GM23338 (cell line): ENCODE measurements at regions not wholly inside any gene's neighbourhood (a gene's known extent, or its start where the extent isn't known, plus 50 kb on each side); places are given as distances from the start of the nearest gene placed in this dataset.

Source experiments
- ATAC-seq: fragments of 200-7000 bp; cut with Tn5 transposase; 3 replicates; pipeline ENCODE4 v1.9.1; 2020
- DNase-seq: peaks from one replicate; pipeline ENCODE4 v3.0.0-alpha.2; 2015; ENCODE audit warnings: low spot score
- H2AFZ ChIP-seq: fragments of 200-600 bp; sonication (generic); 2 replicates; pipeline ENCODE4 v1.8.0; 2016; ENCODE audit warnings: antibody characterized with exemption, mild to moderate bottlenecking, moderate library complexity
- H3F3A ChIP-seq: fragments of 200-600 bp; sonication (generic); replicated peaks from 2 replicates; pipeline ENCODE4 v1.8.0; 2017; ENCODE audit warnings: antibody characterized with exemption, mixed run types, low read depth
- H3K27ac ChIP-seq: fragments of 200-600 bp; sonication (generic); 2 replicates; pipeline ENCODE4 v1.6.1; 2016; ENCODE audit warnings: low read depth
- H3K27me3 ChIP-seq: fragments of 200-600 bp; sonication (generic); 2 replicates; pipeline ENCODE4 v1.8.0; 2016; ENCODE audit warnings: mild to moderate bottlenecking, mixed run types, moderate library complexity; ENCODE audit not compliant: insufficient read depth
- H3K36me3 ChIP-seq: fragments of 200-600 bp; sonication (generic); 2 replicates; pipeline ENCODE4 v1.8.0; 2016; ENCODE audit warnings: mild to moderate bottlenecking; ENCODE audit not compliant: insufficient read depth
- H3K4me1 ChIP-seq: fragments of 200-600 bp; sonication (generic); 2 replicates; pipeline ENCODE4 v1.8.0; 2016; ENCODE audit warnings: mild to moderate bottlenecking, moderate library complexity; ENCODE audit not compliant: insufficient read depth
- H3K4me2 ChIP-seq: fragments of 200-600 bp; sonication (generic); 2 replicates; pipeline ENCODE4 v1.7.1; 2017; ENCODE audit warnings: mixed run types
- H3K4me3 ChIP-seq: fragments of 200-600 bp; sonication (generic); 2 replicates; pipeline ENCODE4 v1.6.1; 2016; ENCODE audit warnings: mixed run types
- H3K79me2 ChIP-seq: fragments of 200-600 bp; sonication (generic); replicated peaks from 2 replicates; pipeline ENCODE4 v1.8.0; 2017; ENCODE audit warnings: mild to moderate bottlenecking; ENCODE audit not compliant: insufficient read depth
- H3K9me2 ChIP-seq: fragments of 200-600 bp; sonication (generic); 2 replicates; pipeline ENCODE4 v1.8.0; 2017; ENCODE audit not compliant: insufficient read depth
- H4K20me1 ChIP-seq: fragments of 200-600 bp; sonication (generic); replicated peaks from 2 replicates; pipeline ENCODE4 v1.8.0; 2017; ENCODE audit warnings: mild to moderate bottlenecking; ENCODE audit not compliant: insufficient read depth
- H3K27ac Mint-ChIP-seq: 2 replicates; pipeline ENCODE4 v1.8.0; 2020; ENCODE audit warnings: inconsistent platforms, mild to moderate bottlenecking, moderate library complexity, mixed read lengths
- H3K27me3 Mint-ChIP-seq: 3 replicates; pipeline ENCODE4 v1.8.0; 2022; ENCODE audit warnings: low read depth, mild to moderate bottlenecking, moderate library complexity, mixed read lengths, inconsistent platforms; ENCODE audit not compliant: insufficient read depth, poor library complexity
- H3K36me3 Mint-ChIP-seq: 3 replicates; pipeline ENCODE4 v1.8.0; 2021; ENCODE audit warnings: low read depth, mild to moderate bottlenecking, inconsistent platforms, moderate library complexity, mixed read lengths
- H3K4me1 Mint-ChIP-seq: 3 replicates; pipeline ENCODE4 v1.8.0; 2020; ENCODE audit warnings: mild to moderate bottlenecking, inconsistent platforms, mixed read lengths
- H3K4me3 Mint-ChIP-seq: 3 replicates; pipeline ENCODE4 v1.8.0; 2021; ENCODE audit warnings: moderate library complexity, mild to moderate bottlenecking, inconsistent platforms, mixed read lengths
- H3K9me3 Mint-ChIP-seq: 3 replicates; pipeline ENCODE4 v1.8.0; 2020; ENCODE audit warnings: moderate library complexity, mild to moderate bottlenecking, inconsistent platforms, mixed read lengths
- CREB1 ChIP-seq: fragments of 250-450 bp; sonication (Bioruptor Pico); IDR thresholded peaks from 2 replicates; pipeline ENCODE4 v1.5.0; 2020; ENCODE audit warnings: low read depth, mild to moderate bottlenecking, moderate library complexity
- EZH2phosphoT487 ChIP-seq: fragments of 200-600 bp; sonication (generic); IDR thresholded peaks from one replicate; pipeline ENCODE4 v1.8.1; 2018; ENCODE audit warnings: antibody characterized with exemption; ENCODE audit not compliant: unreplicated experiment
- JUNB ChIP-seq: IDR thresholded peaks from one replicate; pipeline ENCODE4 v1.6.1; 2016; ENCODE audit warnings: antibody characterized with exemption; ENCODE audit not compliant: unreplicated experiment
- NANOG ChIP-seq: IDR thresholded peaks from 2 replicates; pipeline ENCODE4 v1.6.1; 2016; ENCODE audit warnings: antibody characterized with exemption, borderline replicate concordance
- POLR2AphosphoS5 ChIP-seq: IDR thresholded peaks from 2 replicates; pipeline ENCODE4 v1.6.1; 2016; ENCODE audit warnings: antibody characterized with exemption, low read depth
- STAT1 ChIP-seq: IDR thresholded peaks from one replicate; pipeline ENCODE4 v1.6.1; 2016; ENCODE audit warnings: antibody characterized with exemption; ENCODE audit not compliant: unreplicated experiment
- ZNF114 ChIP-seq: fragments of 250-450 bp; sonication (Bioruptor Pico); IDR thresholded peaks from 2 replicates; pipeline ENCODE4 v1.5.0; 2020; ENCODE audit warnings: mild to moderate bottlenecking, moderate library complexity
- TF ChIP-seq, protein P1 (sequence below): IDR thresholded peaks from one replicate; pipeline ENCODE4 v1.6.1; 2018; ENCODE audit warnings: antibody characterized with exemption; ENCODE audit not compliant: unreplicated experiment
- TF ChIP-seq, protein P2 (sequence below): fragments of 250-450 bp; sonication (Bioruptor Pico); IDR thresholded peaks from 2 replicates; pipeline ENCODE4 v1.5.0; 2020; ENCODE audit warnings: mild to moderate bottlenecking, moderate library complexity

DNA sequence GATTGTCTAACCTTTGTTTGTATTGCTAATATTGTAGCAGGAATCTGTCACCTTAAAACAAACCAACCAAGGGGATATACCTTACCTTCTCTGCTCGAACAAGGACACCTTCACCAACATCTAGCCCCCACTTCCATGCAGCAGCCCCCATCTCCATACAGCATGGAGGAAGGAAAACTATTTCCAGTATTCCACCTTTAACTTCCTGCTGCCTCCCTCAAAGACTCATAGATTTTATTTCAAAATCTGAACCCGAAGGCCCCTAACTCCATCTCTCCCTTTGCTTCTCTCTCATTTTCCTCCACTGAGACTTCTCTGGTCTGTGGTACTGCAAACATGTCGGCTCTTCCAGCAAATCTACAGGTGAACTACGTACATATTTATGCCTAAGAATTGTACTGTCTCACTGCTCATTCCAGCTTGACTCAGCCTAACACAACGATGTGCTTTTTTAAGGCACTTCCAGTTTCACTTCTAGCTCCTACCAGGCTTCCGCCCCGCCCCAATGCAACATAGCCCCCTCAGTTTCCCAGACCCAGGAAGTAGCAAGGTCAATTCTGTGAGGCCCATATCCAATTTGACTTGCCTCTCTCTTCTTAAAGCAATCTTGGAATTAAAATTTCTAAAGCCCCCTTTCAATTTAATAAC, 70.7 kb upstream of the RNF38 start:
- Mint-ChIP-seq H3K36me3 (peaks cover 10% of the 10 kb centered on the region; the same call in 1 of the 3 replicates), H3K4me1 (peaks cover 11% of the 10 kb centered on the region), H3K27me3 (no peaks in the 10 kb centered on the region), H3K9me3 (no peaks in the 10 kb centered on the region), H3K27ac (peak overlapping the region; percentile 3; the same call in 1 of the 2 replicates), H3K4me3 (no peak overlapping the region)
- H3K4me2 ChIP-seq, result peak overlapping the region; percentile 49
- TF ChIP-seq JUNB (no peak), STAT1 (no peak), POLR2AphosphoS5 (no peak), ZNF114 (CRISPR knock-in tag) (no peak), NANOG (no peak)
- 0 out of 2 replicates have a peak, but pooled peaks cover 4% of the 10 kb centered on the region for H3F3A ChIP-seq
- H3K36me3 ChIP-seq, result no peaks in the 10 kb centered on the region
- H4K20me1 ChIP-seq, result peaks cover 52% of the 10 kb centered on the region
- H2AFZ ChIP-seq, result no peak overlapping the region
- no peak for ATAC-seq
- H3K27me3 ChIP-seq, result no peaks in the 10 kb centered on the region
- no peak overlapping the region for H3K4me3 ChIP-seq
- peaks cover 87% of the 10 kb centered on the region for H3K79me2 ChIP-seq
- no peaks in the 10 kb centered on the region for H3K9me2 ChIP-seq
- H3K4me1 ChIP-seq, result peaks cover 16% of the 10 kb centered on the region
- no peak for DNase-seq
- H3K27ac ChIP-seq, result 0 out of 2 replicates have a peak overlapping the region, but pooled peaks have one; percentile 79

DNA sequence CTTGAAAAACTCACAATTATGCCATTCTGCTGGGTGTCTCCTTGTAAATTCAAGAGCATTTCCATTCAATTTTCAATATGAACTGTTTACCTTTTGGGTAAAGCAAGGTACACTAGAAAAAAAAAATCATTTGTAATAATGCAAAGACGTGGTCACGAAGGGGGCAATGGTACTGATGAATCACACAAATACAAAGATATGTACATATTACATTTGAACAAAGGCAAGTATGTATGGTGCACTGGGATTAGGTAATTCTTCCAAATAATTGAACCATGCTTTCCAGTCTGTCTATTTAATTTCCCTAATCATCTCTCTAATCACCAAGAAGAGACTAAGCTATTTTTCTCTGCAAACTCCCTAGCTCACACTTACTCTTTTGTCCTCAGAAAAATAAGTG, 63.4 kb upstream of the RNF38 start:
- no peak overlapping the region for H3K4me2 ChIP-seq
- Mint-ChIP-seq H3K27ac (no peak overlapping the region), H3K4me1 (peaks cover 17% of the 10 kb centered on the region), H3K4me3 (no peak overlapping the region), H3K9me3 (no peaks in the 10 kb centered on the region), H3K27me3 (no peaks in the 10 kb centered on the region), H3K36me3 (peaks cover 29% of the 10 kb centered on the region)
- no peak overlapping the region for H3K27ac ChIP-seq
- peaks cover 14% of the 10 kb centered on the region for H3K79me2 ChIP-seq
- H3K4me1 ChIP-seq, result peaks cover 19% of the 10 kb centered on the region
- H2AFZ ChIP-seq, result no peak overlapping the region
- H3K36me3 ChIP-seq, result peaks cover 3% of the 10 kb centered on the region; the same call in 1 of the 2 replicates
- DNase-seq (no peak), ATAC-seq (no peak)
- peaks cover 64% of the 10 kb centered on the region for H4K20me1 ChIP-seq
- no peak overlapping the region for H3K4me3 ChIP-seq
- no peaks in the 10 kb centered on the region for H3K27me3 ChIP-seq
- H3F3A ChIP-seq, result peaks cover 5% of the 10 kb centered on the region; the same call in 1 of the 2 replicates
- H3K9me2 ChIP-seq, result no peaks in the 10 kb centered on the region
- TF ChIP-seq, protein P1, sequence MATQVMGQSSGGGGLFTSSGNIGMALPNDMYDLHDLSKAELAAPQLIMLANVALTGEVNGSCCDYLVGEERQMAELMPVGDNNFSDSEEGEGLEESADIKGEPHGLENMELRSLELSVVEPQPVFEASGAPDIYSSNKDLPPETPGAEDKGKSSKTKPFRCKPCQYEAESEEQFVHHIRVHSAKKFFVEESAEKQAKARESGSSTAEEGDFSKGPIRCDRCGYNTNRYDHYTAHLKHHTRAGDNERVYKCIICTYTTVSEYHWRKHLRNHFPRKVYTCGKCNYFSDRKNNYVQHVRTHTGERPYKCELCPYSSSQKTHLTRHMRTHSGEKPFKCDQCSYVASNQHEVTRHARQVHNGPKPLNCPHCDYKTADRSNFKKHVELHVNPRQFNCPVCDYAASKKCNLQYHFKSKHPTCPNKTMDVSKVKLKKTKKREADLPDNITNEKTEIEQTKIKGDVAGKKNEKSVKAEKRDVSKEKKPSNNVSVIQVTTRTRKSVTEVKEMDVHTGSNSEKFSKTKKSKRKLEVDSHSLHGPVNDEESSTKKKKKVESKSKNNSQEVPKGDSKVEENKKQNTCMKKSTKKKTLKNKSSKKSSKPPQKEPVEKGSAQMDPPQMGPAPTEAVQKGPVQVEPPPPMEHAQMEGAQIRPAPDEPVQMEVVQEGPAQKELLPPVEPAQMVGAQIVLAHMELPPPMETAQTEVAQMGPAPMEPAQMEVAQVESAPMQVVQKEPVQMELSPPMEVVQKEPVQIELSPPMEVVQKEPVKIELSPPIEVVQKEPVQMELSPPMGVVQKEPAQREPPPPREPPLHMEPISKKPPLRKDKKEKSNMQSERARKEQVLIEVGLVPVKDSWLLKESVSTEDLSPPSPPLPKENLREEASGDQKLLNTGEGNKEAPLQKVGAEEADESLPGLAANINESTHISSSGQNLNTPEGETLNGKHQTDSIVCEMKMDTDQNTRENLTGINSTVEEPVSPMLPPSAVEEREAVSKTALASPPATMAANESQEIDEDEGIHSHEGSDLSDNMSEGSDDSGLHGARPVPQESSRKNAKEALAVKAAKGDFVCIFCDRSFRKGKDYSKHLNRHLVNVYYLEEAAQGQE, result no peak
- no peak for TF ChIP-seq JUNB
- no peak for TF ChIP-seq NANOG
- TF ChIP-seq EZH2phosphoT487, result no peak
- TF ChIP-seq ZNF114 (CRISPR knock-in tag), result no peak
- TF ChIP-seq POLR2AphosphoS5, result no peak
- TF ChIP-seq CREB1 (CRISPR knock-in tag), result no peak
- TF ChIP-seq, protein P2, sequence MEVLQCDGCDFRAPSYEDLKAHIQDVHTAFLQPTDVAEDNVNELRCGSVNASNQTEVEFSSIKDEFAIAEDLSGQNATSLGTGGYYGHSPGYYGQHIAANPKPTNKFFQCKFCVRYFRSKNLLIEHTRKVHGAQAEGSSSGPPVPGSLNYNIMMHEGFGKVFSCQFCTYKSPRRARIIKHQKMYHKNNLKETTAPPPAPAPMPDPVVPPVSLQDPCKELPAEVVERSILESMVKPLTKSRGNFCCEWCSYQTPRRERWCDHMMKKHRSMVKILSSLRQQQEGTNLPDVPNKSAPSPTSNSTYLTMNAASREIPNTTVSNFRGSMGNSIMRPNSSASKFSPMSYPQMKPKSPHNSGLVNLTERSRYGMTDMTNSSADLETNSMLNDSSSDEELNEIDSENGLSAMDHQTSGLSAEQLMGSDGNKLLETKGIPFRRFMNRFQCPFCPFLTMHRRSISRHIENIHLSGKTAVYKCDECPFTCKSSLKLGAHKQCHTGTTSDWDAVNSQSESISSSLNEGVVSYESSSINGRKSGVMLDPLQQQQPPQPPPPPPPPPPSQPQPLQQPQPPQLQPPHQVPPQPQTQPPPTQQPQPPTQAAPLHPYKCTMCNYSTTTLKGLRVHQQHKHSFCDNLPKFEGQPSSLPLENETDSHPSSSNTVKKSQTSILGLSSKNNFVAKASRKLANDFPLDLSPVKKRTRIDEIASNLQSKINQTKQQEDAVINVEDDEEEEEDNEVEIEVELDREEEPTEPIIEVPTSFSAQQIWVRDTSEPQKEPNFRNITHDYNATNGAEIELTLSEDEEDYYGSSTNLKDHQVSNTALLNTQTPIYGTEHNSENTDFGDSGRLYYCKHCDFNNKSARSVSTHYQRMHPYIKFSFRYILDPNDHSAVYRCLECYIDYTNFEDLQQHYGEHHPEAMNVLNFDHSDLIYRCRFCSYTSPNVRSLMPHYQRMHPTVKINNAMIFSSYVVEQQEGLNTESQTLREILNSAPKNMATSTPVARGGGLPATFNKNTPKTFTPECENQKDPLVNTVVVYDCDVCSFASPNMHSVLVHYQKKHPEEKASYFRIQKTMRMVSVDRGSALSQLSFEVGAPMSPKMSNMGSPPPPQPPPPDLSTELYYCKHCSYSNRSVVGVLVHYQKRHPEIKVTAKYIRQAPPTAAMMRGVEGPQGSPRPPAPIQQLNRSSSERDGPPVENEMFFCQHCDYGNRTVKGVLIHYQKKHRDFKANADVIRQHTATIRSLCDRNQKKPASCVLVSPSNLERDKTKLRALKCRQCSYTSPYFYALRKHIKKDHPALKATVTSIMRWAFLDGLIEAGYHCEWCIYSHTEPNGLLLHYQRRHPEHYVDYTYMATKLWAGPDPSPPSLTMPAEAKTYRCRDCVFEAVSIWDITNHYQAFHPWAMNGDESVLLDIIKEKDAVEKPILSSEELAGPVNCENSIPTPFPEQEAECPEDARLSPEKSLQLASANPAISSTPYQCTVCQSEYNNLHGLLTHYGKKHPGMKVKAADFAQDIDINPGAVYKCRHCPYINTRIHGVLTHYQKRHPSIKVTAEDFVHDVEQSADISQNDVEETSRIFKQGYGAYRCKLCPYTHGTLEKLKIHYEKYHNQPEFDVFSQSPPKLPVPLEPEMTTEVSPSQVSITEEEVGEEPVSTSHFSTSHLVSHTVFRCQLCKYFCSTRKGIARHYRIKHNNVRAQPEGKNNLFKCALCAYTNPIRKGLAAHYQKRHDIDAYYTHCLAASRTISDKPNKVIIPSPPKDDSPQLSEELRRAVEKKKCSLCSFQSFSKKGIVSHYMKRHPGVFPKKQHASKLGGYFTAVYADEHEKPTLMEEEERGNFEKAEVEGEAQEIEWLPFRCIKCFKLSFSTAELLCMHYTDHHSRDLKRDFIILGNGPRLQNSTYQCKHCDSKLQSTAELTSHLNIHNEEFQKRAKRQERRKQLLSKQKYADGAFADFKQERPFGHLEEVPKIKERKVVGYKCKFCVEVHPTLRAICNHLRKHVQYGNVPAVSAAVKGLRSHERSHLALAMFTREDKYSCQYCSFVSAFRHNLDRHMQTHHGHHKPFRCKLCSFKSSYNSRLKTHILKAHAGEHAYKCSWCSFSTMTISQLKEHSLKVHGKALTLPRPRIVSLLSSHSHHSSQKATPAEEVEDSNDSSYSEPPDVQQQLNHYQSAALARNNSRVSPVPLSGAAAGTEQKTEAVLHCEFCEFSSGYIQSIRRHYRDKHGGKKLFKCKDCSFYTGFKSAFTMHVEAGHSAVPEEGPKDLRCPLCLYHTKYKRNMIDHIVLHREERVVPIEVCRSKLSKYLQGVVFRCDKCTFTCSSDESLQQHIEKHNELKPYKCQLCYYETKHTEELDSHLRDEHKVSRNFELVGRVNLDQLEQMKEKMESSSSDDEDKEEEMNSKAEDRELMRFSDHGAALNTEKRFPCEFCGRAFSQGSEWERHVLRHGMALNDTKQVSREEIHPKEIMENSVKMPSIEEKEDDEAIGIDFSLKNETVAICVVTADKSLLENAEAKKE, result no peak
- TF ChIP-seq STAT1, result no peak
